ENCODE measurements at regions not wholly inside any gene's neighbourhood (a gene's known extent, or its start where the extent isn't known, plus 50 kb on each side); places are given as distances from the start of the nearest gene placed in this dataset.

- TF ChIP-seq, protein P1, sequence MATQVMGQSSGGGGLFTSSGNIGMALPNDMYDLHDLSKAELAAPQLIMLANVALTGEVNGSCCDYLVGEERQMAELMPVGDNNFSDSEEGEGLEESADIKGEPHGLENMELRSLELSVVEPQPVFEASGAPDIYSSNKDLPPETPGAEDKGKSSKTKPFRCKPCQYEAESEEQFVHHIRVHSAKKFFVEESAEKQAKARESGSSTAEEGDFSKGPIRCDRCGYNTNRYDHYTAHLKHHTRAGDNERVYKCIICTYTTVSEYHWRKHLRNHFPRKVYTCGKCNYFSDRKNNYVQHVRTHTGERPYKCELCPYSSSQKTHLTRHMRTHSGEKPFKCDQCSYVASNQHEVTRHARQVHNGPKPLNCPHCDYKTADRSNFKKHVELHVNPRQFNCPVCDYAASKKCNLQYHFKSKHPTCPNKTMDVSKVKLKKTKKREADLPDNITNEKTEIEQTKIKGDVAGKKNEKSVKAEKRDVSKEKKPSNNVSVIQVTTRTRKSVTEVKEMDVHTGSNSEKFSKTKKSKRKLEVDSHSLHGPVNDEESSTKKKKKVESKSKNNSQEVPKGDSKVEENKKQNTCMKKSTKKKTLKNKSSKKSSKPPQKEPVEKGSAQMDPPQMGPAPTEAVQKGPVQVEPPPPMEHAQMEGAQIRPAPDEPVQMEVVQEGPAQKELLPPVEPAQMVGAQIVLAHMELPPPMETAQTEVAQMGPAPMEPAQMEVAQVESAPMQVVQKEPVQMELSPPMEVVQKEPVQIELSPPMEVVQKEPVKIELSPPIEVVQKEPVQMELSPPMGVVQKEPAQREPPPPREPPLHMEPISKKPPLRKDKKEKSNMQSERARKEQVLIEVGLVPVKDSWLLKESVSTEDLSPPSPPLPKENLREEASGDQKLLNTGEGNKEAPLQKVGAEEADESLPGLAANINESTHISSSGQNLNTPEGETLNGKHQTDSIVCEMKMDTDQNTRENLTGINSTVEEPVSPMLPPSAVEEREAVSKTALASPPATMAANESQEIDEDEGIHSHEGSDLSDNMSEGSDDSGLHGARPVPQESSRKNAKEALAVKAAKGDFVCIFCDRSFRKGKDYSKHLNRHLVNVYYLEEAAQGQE (IDR thresholded peaks at IDR 0.05; ENCODE audit: borderline replicate concordance in 1 of 2, low read depth in 1 of 2, low read length in 2 of 2): no peak
- TF ChIP-seq LCORL (IDR thresholded peaks at IDR 0.05) (no peak), LCORL (CRISPR knock-in tag; IDR thresholded peaks at IDR 0.05) (no peak), TCF7 (IDR thresholded peaks at IDR 0.05; ENCODE audit: low read depth) (no peak), SOX5 (CRISPR knock-in tag; IDR thresholded peaks at IDR 0.05; ENCODE audit: borderline replicate concordance) (no peak), MYC (CRISPR knock-in tag; IDR thresholded peaks at IDR 0.05; ENCODE audit: borderline replicate concordance) (no peak), ZNF383 (CRISPR knock-in tag; IDR thresholded peaks at IDR 0.05; ENCODE audit: borderline replicate concordance) (no peak)
- TF ChIP-seq, protein P2, sequence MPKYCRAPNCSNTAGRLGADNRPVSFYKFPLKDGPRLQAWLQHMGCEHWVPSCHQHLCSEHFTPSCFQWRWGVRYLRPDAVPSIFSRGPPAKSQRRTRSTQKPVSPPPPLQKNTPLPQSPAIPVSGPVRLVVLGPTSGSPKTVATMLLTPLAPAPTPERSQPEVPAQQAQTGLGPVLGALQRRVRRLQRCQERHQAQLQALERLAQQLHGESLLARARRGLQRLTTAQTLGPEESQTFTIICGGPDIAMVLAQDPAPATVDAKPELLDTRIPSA (CRISPR knock-in tag; IDR thresholded peaks at IDR 0.05; ENCODE audit: borderline replicate concordance): no peak
These were observed 58.6 kb upstream of the DOK5 start (continued) for GRCh38 chr20:54416770-54417169.

- no peaks in the 10 kb centered on the region for H3K4me1 ChIP-seq (ENCODE audit: insufficient read depth, low read length)
- in situ Hi-C loops (cut with HindIII; ENCODE audit: extremely low pct_ligation_motif_present, low pct_unique_long_range_greater_than_20kb) (no loop called here), intact Hi-C loops (cut with micrococcal nuclease; ENCODE audit: unreplicated experiment) (loop anchor here (10.0 kb wide), 1 partner anchor 65 kb away; no protein-coding TSS in a partner anchor)
- H3K27me3 ChIP-seq (ENCODE audit: control insufficient read depth in 1 of 2, insufficient read depth in 2 of 2, low read length in 2 of 2): no peaks in the 10 kb centered on the region
- peaks cover 2% of the 10 kb centered on the region; the same call in 1 of the 2 replicates for H3K9me3 ChIP-seq (ENCODE audit: low read length)
- ChIA-PET CTCF (ENCODE audit: low intra/inter-chr PET ratio, low total read pairs) (no interaction called here), POLR2A (no interaction called here)
- ATAC-seq (no peak), DNase-seq (ENCODE audit: low spot score) (no peak), FAIRE-seq (no peak)
- no peaks in the 10 kb centered on the region for H3K36me3 ChIP-seq (replicated peaks in 1 of 2; ENCODE audit: control insufficient read depth in 1 of 2, insufficient read depth in 2 of 2, low read length in 2 of 2)
- H3K79me2 ChIP-seq (ENCODE audit: insufficient read depth, low read length): no peaks in the 10 kb centered on the region
- no peak overlapping the region for H3K27ac ChIP-seq (ENCODE audit: extremely low read length, insufficient read depth, low read length)
- no TSS peak for BruUV-seq (replicated peaks)
- H3K4me2 ChIP-seq (ENCODE audit: low read depth, low read length): no peak overlapping the region
- H3K4me3 ChIP-seq (replicated peaks in 1 of 3; ENCODE audit: insufficient read depth in 1 of 3, low read depth in 2 of 3, low read length in 3 of 3): no peak overlapping the region
- H4K20me1 ChIP-seq (ENCODE audit: insufficient read depth, low read length): no peaks in the 10 kb centered on the region
- no peak overlapping the region for H3K9ac ChIP-seq (ENCODE audit: insufficient read depth, low read depth, low read length)
- H2AFZ ChIP-seq (ENCODE audit: low read length): no peak overlapping the region
- no peak for TF ChIP-seq CCAR2 (optimal IDR thresholded peaks at IDR 0.05; ENCODE audit: low read depth, low read length)
- TF ChIP-seq PHF20 (CRISPR knock-in tag; IDR thresholded peaks at IDR 0.05): no peak
- TF ChIP-seq GRHL1 (CRISPR knock-in tag; conservative IDR thresholded peaks at IDR 0.05): no peak
- TF ChIP-seq, protein P3, sequence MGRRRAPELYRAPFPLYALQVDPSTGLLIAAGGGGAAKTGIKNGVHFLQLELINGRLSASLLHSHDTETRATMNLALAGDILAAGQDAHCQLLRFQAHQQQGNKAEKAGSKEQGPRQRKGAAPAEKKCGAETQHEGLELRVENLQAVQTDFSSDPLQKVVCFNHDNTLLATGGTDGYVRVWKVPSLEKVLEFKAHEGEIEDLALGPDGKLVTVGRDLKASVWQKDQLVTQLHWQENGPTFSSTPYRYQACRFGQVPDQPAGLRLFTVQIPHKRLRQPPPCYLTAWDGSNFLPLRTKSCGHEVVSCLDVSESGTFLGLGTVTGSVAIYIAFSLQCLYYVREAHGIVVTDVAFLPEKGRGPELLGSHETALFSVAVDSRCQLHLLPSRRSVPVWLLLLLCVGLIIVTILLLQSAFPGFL (CRISPR knock-in tag; IDR thresholded peaks at IDR 0.05): no peak
- TF ChIP-seq ELF4 (CRISPR knock-in tag; IDR thresholded peaks at IDR 0.05; ENCODE audit: borderline replicate concordance): no peak
- no peak for TF ChIP-seq MTERF4 (CRISPR knock-in tag; IDR thresholded peaks at IDR 0.05)
- TF ChIP-seq NFIB (CRISPR knock-in tag; IDR thresholded peaks at IDR 0.05; ENCODE audit: borderline replicate concordance): no peak
- no peak for TF ChIP-seq GATAD1 (CRISPR knock-in tag; IDR thresholded peaks at IDR 0.05)
- TF ChIP-seq PTBP1 (IDR thresholded peaks at IDR 0.05; ENCODE audit: low read depth, low read length, poor library complexity, severe bottlenecking): no peak
These were observed 55.9 kb upstream of the DOK5 start for GRCh38 chr20:54419531-54419930.
